ENCODE measurements at regions not wholly inside any gene's neighbourhood (a gene's known extent, or its start where the extent isn't known, plus 50 kb on each side); places are given as distances from the start of the nearest gene placed in this dataset.
A peak's percentile ranks its signal among the peaks of the same experiment; 100 is the strongest.

GRCh38 chr9:107792006-107792405, 302.4 kb upstream of the KLF4 start:
- no peak for ATAC-seq
- H3K9me3 ChIP-seq, result no peaks in the 10 kb centered on the region
- intact Hi-C loops (cut with DNase I), result no loop called here
- WGBS (ENCODE audit: insufficient coverage, low coverage, low lambda C conversion rate, missing lambda C conversion rate), result 61% methylated on average over 3 of the region's 3 CpGs
- no peak overlapping the region for H3K27ac ChIP-seq
- H3K4me3 ChIP-seq, result no peak overlapping the region
- no peak for DNase-seq
- H3K36me3 ChIP-seq, result no peaks in the 10 kb centered on the region
- no peaks in the 10 kb centered on the region for H3K4me1 ChIP-seq
- no peak for TF ChIP-seq POLR2A (IDR thresholded peaks at IDR 0.05)
- TF ChIP-seq, protein P1, sequence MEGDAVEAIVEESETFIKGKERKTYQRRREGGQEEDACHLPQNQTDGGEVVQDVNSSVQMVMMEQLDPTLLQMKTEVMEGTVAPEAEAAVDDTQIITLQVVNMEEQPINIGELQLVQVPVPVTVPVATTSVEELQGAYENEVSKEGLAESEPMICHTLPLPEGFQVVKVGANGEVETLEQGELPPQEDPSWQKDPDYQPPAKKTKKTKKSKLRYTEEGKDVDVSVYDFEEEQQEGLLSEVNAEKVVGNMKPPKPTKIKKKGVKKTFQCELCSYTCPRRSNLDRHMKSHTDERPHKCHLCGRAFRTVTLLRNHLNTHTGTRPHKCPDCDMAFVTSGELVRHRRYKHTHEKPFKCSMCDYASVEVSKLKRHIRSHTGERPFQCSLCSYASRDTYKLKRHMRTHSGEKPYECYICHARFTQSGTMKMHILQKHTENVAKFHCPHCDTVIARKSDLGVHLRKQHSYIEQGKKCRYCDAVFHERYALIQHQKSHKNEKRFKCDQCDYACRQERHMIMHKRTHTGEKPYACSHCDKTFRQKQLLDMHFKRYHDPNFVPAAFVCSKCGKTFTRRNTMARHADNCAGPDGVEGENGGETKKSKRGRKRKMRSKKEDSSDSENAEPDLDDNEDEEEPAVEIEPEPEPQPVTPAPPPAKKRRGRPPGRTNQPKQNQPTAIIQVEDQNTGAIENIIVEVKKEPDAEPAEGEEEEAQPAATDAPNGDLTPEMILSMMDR (IDR thresholded peaks at IDR 0.05), result no peak
- no peaks in the 10 kb centered on the region for H3K27me3 ChIP-seq

GRCh38 chr9:107789001-107789700, 299.6 kb upstream of the KLF4 start:
- TF ChIP-seq, protein P1 (IDR thresholded peaks at IDR 0.05), result no peak
- no peak for TF ChIP-seq POLR2A (IDR thresholded peaks at IDR 0.05)
- H3K27ac ChIP-seq, result no peak overlapping the region
- intact Hi-C loops (cut with DNase I), result no loop called here
- ATAC-seq (no peak), DNase-seq (no peak)
- no peaks in the 10 kb centered on the region for H3K9me3 ChIP-seq
- H3K36me3 ChIP-seq, result no peaks in the 10 kb centered on the region
- no peaks in the 10 kb centered on the region for H3K27me3 ChIP-seq
- 92% methylated on average over 2 of the region's 4 CpGs for WGBS (ENCODE audit: insufficient coverage, low coverage, low lambda C conversion rate, missing lambda C conversion rate)
- H3K4me3 ChIP-seq, result no peak overlapping the region
- no peaks in the 10 kb centered on the region for H3K4me1 ChIP-seq

DNA sequence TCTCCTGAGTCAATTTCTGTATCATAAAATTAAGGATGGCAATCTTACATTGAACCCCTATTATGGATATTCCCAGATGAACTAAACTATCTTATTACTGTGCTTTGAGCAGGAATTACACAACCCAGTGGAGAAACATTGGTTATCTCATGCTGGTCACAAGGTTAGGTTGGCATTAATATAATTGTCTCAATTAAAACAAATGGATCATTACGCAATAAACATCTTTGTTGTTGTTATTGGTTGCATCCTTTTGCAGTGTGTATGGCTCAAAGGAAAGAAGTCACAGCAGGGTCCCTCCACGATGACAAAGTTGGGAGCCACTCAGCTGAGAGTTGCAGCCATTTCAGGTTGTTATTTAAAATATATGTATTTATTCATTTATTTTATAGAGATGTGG, 297.0 kb upstream of the KLF4 start:
- no peaks in the 10 kb centered on the region for H3K36me3 ChIP-seq
- TF ChIP-seq, protein P1 (IDR thresholded peaks at IDR 0.05), result no peak
- no peak for TF ChIP-seq POLR2A (IDR thresholded peaks at IDR 0.05)
- H3K27ac ChIP-seq, result no peak overlapping the region
- 81% methylated on average over 2 of the region's 2 CpGs for WGBS (ENCODE audit: insufficient coverage, low coverage, low lambda C conversion rate, missing lambda C conversion rate)
- DNase-seq (no peak), ATAC-seq (no peak)
- H3K27me3 ChIP-seq, result no peaks in the 10 kb centered on the region
- intact Hi-C loops (cut with DNase I), result no loop called here
- no peak overlapping the region for H3K4me3 ChIP-seq
- H3K4me1 ChIP-seq, result no peaks in the 10 kb centered on the region
- H3K9me3 ChIP-seq, result no peaks in the 10 kb centered on the region

GRCh38 chr9:107784235-107784958, 294.8 kb upstream of the KLF4 start:
- Histone ChIP-seq H3K9me3 (no peaks in the 10 kb centered on the region), H3K4me3 (no peak overlapping the region), H3K27ac (no peak overlapping the region), H3K36me3 (no peaks in the 10 kb centered on the region), H3K4me1 (no peaks in the 10 kb centered on the region), H3K27me3 (no peaks in the 10 kb centered on the region)
- intact Hi-C loops (cut with DNase I), result no loop called here
- WGBS (ENCODE audit: insufficient coverage, low coverage, low lambda C conversion rate, missing lambda C conversion rate), result 35% methylated on average over 8 of the region's 12 CpGs
- DNase-seq, result peak in 2 of 3 donors; percentile 35 to 42
- peak; percentile 60 to 87 (median 82) for ATAC-seq
- no peak for TF ChIP-seq POLR2A (IDR thresholded peaks at IDR 0.05)
- TF ChIP-seq, protein P1 (IDR thresholded peaks at IDR 0.05), result no peak

All from right lobe of liver (tissue), 6 donors.